GM06990 (cell line): ENCODE measurements at regions not wholly inside any gene's neighbourhood (a gene's known extent, or its start where the extent isn't known, plus 50 kb on each side); places are given as distances from the start of the nearest gene placed in this dataset.

ENCODE experiments used
- DNase-seq: peaks from one replicate; pipeline ENCODE4 v3.0.0-alpha.2; 2011; ENCODE audit not compliant: insufficient read length; ENCODE audit errors: extremely low read depth
- H3K27me3 ChIP-seq: replicated peaks from 2 replicates; pipeline ENCODE4 v1.6.0; 2011; ENCODE audit warnings: low read length; ENCODE audit not compliant: control insufficient read depth, insufficient read depth
- H3K36me3 ChIP-seq: 2 replicates; pipeline ENCODE4 v1.5.1; 2011; ENCODE audit warnings: low read length; ENCODE audit not compliant: control insufficient read depth, insufficient read depth
- H3K4me3 ChIP-seq: replicated peaks from 2 replicates; pipeline ENCODE4 v1.5.1; 2011; ENCODE audit warnings: low read depth, mild to moderate bottlenecking, control low read depth, low read length
- CTCF ChIP-seq: IDR thresholded peaks from 2 replicates; pipeline ENCODE4 v1.5.1; 2011; ENCODE audit warnings: low read length, control low read depth, mild to moderate bottlenecking, inconsistent platforms; ENCODE audit not compliant: insufficient read depth, poor library complexity, severe bottlenecking

- Histone ChIP-seq H3K27me3 (no peaks in the 10 kb centered on the region), H3K4me3 (no peak overlapping the region), H3K36me3 (no peaks in the 10 kb centered on the region)
- DNase-seq = no peak
- no peak for TF ChIP-seq CTCF
Measured at GRCh38 chr3:180092889-180093288, 56.2 kb upstream of the PEX5L start.

- no peaks in the 10 kb centered on the region for H3K36me3 ChIP-seq
- no peak overlapping the region for H3K4me3 ChIP-seq
- no peak for DNase-seq
- no peaks in the 10 kb centered on the region for H3K27me3 ChIP-seq
- no peak for TF ChIP-seq CTCF
Measured at GRCh38 chr3:180093535-180093934, 56.8 kb upstream of the PEX5L start.

- no peak for TF ChIP-seq CTCF
- no peak for DNase-seq
- H3K27me3 ChIP-seq = no peaks in the 10 kb centered on the region
- no peaks in the 10 kb centered on the region for H3K36me3 ChIP-seq
- H3K4me3 ChIP-seq = no peak overlapping the region
Measured at GRCh38 chr3:180097626-180098025, 60.9 kb upstream of the PEX5L start.

- no peaks in the 10 kb centered on the region for H3K27me3 ChIP-seq
- H3K36me3 ChIP-seq = no peaks in the 10 kb centered on the region
- no peak overlapping the region for H3K4me3 ChIP-seq
- no peak for DNase-seq
- TF ChIP-seq CTCF = no peak
Measured at GRCh38 chr3:180102134-180102533, 65.4 kb upstream of the PEX5L start.

GRCh38 chr3:180102604-180103003, 65.9 kb upstream of the PEX5L start:
- no peaks in the 10 kb centered on the region for H3K36me3 ChIP-seq
- no peak for DNase-seq
- no peaks in the 10 kb centered on the region for H3K27me3 ChIP-seq
- TF ChIP-seq CTCF = no peak
- no peak overlapping the region for H3K4me3 ChIP-seq

- no peak for TF ChIP-seq CTCF
- no peaks in the 10 kb centered on the region for H3K36me3 ChIP-seq
- H3K4me3 ChIP-seq = no peak overlapping the region
- no peak for DNase-seq
- no peaks in the 10 kb centered on the region for H3K27me3 ChIP-seq
Measured at GRCh38 chr3:180116203-180116602, 79.5 kb upstream of the PEX5L start.
